22Rv1 (cell line): ENCODE measurements at regions not wholly inside any gene's neighbourhood (a gene's known extent, or its start where the extent isn't known, plus 50 kb on each side); places are given as distances from the start of the nearest gene placed in this dataset.

Experiments
- H3K27ac ChIP-seq: fragments of 450-650 bp; 2 replicates; pipeline ENCODE4 v1.5.1; 2017
- CTCF ChIP-seq: fragments of 450-650 bp; IDR thresholded peaks from 2 replicates; pipeline ENCODE4 v1.5.1; 2017; ENCODE audit warnings: mild to moderate bottlenecking
- ZFX ChIP-seq: fragments of 450-650 bp; IDR thresholded peaks from 2 replicates; pipeline ENCODE4 v1.6.1; 2017; ENCODE audit warnings: antibody characterized with exemption, borderline replicate concordance

DNA sequence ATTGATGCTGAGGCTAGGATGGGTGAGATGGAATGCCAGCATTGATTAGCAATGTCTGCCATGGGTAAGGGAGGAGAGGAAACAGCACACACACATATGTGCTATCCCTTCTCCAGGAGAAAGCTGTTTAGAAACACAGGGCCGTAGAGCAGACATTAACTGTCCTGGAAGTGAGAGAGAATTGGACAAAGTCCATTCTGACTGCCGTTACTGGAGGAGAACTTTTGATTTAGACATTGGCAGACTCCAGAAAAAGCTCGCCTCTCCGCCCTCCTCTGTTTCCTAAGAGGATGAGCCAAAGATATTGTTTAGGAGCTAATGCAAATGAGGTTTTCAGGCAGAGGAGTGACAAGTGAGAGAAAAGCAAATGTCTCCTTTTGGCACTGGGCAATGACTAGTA, 237.0 kb downstream of the HAPSTR1 start:
- H3K27ac ChIP-seq = no peak overlapping the region
- TF ChIP-seq CTCF (no peak), ZFX (no peak)

GRCh38 chr16:9330095-9330494, 238.7 kb downstream of the HAPSTR1 start:
- TF ChIP-seq CTCF = no peak
- TF ChIP-seq ZFX = no peak
- no peak overlapping the region for H3K27ac ChIP-seq

GRCh38 chr16:9331503-9331902, 240.1 kb downstream of the HAPSTR1 start:
- no peak for TF ChIP-seq CTCF
- no peak for TF ChIP-seq ZFX
- no peak overlapping the region for H3K27ac ChIP-seq

- H3K27ac ChIP-seq = no peak overlapping the region
- no peak for TF ChIP-seq ZFX
- no peak for TF ChIP-seq CTCF
Observed at GRCh38 chr16:9332574-9333148, 241.2 kb downstream of the HAPSTR1 start.

DNA sequence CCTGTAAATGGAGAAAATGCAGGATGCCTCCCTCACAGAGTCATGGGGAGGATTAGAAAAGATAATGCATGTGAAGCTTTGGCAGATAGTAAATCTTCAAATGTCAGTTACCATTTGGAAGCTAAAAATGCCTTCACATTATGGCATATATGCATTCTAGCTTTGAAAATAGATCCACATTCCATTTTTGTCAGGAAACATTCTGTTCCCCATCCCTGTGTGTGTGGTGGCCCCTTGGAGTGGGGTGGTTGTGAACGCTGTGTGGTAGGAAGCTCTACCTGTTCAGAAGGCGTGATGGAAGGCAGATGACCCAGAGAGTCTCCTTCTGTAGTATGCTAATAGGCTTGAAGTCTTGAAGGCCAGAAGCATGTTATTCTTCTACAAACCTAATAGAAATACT, 242.0 kb downstream of the HAPSTR1 start:
- TF ChIP-seq ZFX (no peak), CTCF (no peak)
- no peak overlapping the region for H3K27ac ChIP-seq

DNA sequence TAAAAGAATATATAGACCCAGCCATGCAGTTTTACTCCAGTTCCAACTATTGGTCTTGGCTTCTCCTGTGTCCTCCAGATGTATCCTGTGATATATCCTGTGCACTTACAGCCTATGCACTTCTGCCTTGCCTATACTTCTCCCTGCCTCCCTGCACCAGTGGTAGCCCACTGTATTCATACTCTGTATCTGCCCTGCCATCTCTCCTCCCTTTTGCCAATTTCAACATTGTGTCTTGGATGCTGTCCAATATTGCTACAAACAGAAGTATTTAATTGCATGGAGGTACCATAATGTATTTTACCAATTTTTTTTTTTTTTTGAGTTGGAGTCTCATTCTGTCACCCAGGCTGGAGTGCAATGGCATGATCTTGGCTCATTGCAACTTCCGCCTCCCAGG, 242.7 kb downstream of the HAPSTR1 start:
- no peak overlapping the region for H3K27ac ChIP-seq
- TF ChIP-seq CTCF = no peak
- TF ChIP-seq ZFX = no peak

GRCh38 chr16:9337308-9338032, 246.0 kb downstream of the HAPSTR1 start:
- no peak overlapping the region for H3K27ac ChIP-seq
- TF ChIP-seq CTCF = no peak
- no peak for TF ChIP-seq ZFX
